Ovary (tissue), 3 donors: ENCODE measurements at regions not wholly inside any gene's neighbourhood (a gene's known extent, or its start where the extent isn't known, plus 50 kb on each side); places are given as distances from the start of the nearest gene placed in this dataset.

Source experiments
- EP300 ChIP-seq: sonication (generic); formaldehyde crosslinking; IDR thresholded peaks from one replicate; pipeline ENCODE4 v1.6.1; 2017; ENCODE audit warnings: antibody characterized with exemption
- POLR2A ChIP-seq: fragments of 450-650 bp; IDR thresholded peaks from one replicate; pipeline ENCODE4 v1.6.1; 2017; ENCODE audit warnings: antibody characterized with exemption, mild to moderate bottlenecking, moderate library complexity
- TF ChIP-seq, protein P1 (sequence below), 3 donors: fragments of 450-650 bp in 2 of 3; fragments of 200-600 bp in 1 of 3; IDR thresholded peaks; one replicate each; pipeline versions ENCODE4 v1.5.1 to v1.8.0; 2016 to 2022; ENCODE audit warnings: antibody characterized with exemption in 3 of 3, mild to moderate bottlenecking in 1 of 3
- donor health status: DM: no; HTN: no; CAD: no.

- no peak for TF ChIP-seq POLR2A
- TF ChIP-seq, protein P1, sequence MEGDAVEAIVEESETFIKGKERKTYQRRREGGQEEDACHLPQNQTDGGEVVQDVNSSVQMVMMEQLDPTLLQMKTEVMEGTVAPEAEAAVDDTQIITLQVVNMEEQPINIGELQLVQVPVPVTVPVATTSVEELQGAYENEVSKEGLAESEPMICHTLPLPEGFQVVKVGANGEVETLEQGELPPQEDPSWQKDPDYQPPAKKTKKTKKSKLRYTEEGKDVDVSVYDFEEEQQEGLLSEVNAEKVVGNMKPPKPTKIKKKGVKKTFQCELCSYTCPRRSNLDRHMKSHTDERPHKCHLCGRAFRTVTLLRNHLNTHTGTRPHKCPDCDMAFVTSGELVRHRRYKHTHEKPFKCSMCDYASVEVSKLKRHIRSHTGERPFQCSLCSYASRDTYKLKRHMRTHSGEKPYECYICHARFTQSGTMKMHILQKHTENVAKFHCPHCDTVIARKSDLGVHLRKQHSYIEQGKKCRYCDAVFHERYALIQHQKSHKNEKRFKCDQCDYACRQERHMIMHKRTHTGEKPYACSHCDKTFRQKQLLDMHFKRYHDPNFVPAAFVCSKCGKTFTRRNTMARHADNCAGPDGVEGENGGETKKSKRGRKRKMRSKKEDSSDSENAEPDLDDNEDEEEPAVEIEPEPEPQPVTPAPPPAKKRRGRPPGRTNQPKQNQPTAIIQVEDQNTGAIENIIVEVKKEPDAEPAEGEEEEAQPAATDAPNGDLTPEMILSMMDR (IDR thresholded peaks at IDR 0.05) = no peak
- TF ChIP-seq EP300 = no peak
Measured at GRCh38 chr15:93219859-93220420, 130.9 kb upstream of the RGMA start.
